Omental fat pad (tissue), 3 donors: ENCODE measurements at regions not wholly inside any gene's neighbourhood (a gene's known extent, or its start where the extent isn't known, plus 50 kb on each side); places are given as distances from the start of the nearest gene placed in this dataset.

ENCODE experiments used
- ATAC-seq: fragments of 150-250 bp; one replicate; pipeline ENCODE4 v1.9.1; 2016; ENCODE audit warnings: mild to moderate bottlenecking, moderate library complexity; ENCODE audit not compliant: low FRiP score
- DNase-seq: peaks from one replicate; pipeline ENCODE4 v3.0.0-alpha.2; 2019; ENCODE audit warnings: low spot score
- CTCF ChIP-seq, 3 donors: fragments of 450-650 bp; IDR thresholded peaks; one replicate each; pipeline ENCODE4 v1.5.1; 2016 to 2017; ENCODE audit warnings: antibody characterized with exemption in 3 of 3, mild to moderate bottlenecking in 3 of 3, moderate library complexity in 2 of 3

GRCh38 chr16:48082516-48082915, 73.3 kb downstream of the ABCC12 start:
- no peak for ATAC-seq
- no peak for TF ChIP-seq CTCF (IDR thresholded peaks at IDR 0.05)
- DNase-seq: no peak

- ATAC-seq (no peak), DNase-seq (no peak)
- TF ChIP-seq CTCF (IDR thresholded peaks at IDR 0.05): no peak
These were observed 74.1 kb downstream of the ABCC12 start for GRCh38 chr16:48081656-48082055.

GRCh38 chr16:48076455-48077012, 79.3 kb downstream of the ABCC12 start:
- no peak for ATAC-seq
- DNase-seq: no peak
- no peak for TF ChIP-seq CTCF (IDR thresholded peaks at IDR 0.05)

DNA sequence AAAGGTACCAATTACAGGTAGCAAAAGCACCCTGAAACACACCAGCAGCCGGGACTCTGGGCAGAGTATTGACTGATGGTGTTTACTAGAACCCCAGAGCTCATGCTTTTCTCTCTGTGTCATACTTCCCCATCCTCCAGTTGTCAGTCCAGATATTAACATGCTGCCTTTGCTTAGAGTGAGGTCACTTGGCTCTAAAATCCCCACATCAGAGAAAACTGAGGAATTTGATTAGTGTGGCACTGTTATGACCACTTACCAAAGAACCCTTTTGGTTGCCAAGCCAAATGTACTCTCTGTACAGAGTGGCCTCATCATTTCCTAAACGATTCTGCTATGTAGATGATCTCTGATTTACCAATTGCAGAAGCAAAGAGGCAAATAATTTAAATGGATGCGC, 80.4 kb downstream of the ABCC12 start:
- DNase-seq (no peak), ATAC-seq (no peak)
- no peak for TF ChIP-seq CTCF (IDR thresholded peaks at IDR 0.05)

DNA sequence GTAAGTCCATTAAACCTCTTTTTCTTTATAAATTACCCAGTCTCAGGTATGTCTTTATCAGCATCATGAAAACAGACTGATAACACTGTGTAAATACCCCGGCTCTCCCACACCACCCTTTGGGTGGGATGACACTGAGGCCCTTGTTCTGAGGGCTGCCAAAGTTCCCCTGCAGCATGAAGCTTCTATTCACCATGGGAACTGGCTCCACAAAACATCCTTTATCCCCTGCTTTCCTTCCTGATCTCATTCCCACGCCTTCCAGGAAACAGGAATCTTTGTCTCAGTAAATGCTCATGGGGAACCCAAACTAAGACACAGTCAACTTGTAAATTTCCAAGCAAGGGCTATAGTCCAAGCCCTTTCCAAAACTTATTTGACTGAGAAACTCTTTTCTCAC, 88.4 kb downstream of the ABCC12 start:
- ATAC-seq (no peak), DNase-seq (no peak)
- TF ChIP-seq CTCF (IDR thresholded peaks at IDR 0.05): no peak

DNA sequence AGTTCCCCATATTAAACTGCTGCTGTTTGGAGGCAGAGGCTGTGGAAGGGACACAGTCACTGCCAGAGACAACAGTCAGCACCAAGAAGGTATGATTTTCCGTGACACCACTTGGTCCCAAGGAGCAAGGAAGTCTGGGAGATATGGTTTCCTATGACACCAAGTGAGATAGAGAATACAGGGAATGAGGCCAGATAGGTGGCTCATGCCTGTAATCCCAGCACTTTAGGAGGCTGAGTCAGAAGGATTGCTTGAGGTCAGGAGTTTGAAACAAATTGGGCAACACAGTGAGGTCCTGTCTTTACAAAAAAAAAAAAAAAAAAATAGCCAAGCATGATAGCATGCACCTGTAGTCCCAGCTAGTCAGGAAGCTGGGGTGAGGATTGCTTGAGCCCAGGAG, 90.8 kb downstream of the ABCC12 start:
- ATAC-seq (no peak), DNase-seq (no peak)
- no peak for TF ChIP-seq CTCF (IDR thresholded peaks at IDR 0.05)

DNA sequence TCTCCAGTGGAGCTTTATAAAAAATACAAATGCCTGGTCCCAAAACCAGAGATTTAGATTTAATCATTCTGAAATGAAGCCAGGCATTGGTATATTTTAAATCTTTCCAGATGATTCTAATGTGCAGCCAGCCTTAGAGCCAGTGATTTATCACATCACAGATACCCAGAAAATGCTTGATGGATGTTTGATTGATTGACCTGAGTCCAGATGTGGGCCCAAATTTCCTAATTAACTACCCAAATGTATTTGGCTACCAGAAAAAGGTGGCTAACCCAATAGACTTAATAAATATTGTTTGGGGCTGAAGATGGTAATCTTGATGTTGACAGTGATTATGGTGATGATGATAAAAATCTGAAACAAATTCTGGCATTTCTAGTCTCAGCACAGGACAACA, 93.1 kb downstream of the ABCC12 start:
- TF ChIP-seq CTCF (IDR thresholded peaks at IDR 0.05): no peak
- DNase-seq: no peak
- ATAC-seq: no peak
